CD14-positive monocyte (primary cell): ENCODE measurements at regions not wholly inside any gene's neighbourhood (a gene's known extent, or its start where the extent isn't known, plus 50 kb on each side); places are given as distances from the start of the nearest gene placed in this dataset.

ENCODE experiments used
- DNase-seq, 3 donors: peaks; one replicate each; pipeline ENCODE4 v3.0.0-alpha.2; 2011 to 2022
- H2AFZ ChIP-seq: 2 replicates; pipeline ENCODE4 v1.6.0; 2012; ENCODE audit warnings: mild to moderate bottlenecking, low read depth, low read length, inconsistent platforms; ENCODE audit not compliant: insufficient read depth, poor library complexity, severe bottlenecking
- H3K27ac ChIP-seq, 2 donors: 1 replicate in 1 of 2; 2 replicates in 1 of 2; pipeline ENCODE4 v1.5.1; 2012 to 2013; ENCODE audit warnings: low read length in 2 of 2, control low read depth in 1 of 2, inconsistent platforms in 1 of 2, low read depth in 1 of 2, mild to moderate bottlenecking in 1 of 2
- H3K27me3 ChIP-seq, 2 donors: one replicate each; pipeline versions ENCODE4 v1.6.0 to v1.6.1; 2011 to 2013; ENCODE audit warnings: low read length in 2 of 2; ENCODE audit not compliant: control insufficient read depth in 2 of 2, insufficient read depth in 2 of 2
- H3K36me3 ChIP-seq, 2 donors: replicated peaks in 1 of 2; 1 replicate in 1 of 2; 2 replicates in 1 of 2; pipeline versions ENCODE4 v1.5.1 to v1.6.1; 2012 to 2013; ENCODE audit warnings: low read length in 2 of 2, control low read depth in 1 of 2, inconsistent platforms in 1 of 2, mild to moderate bottlenecking in 1 of 2; ENCODE audit not compliant: insufficient read depth in 2 of 2, control insufficient read depth in 1 of 2
- H3K4me1 ChIP-seq, 2 donors: 1 replicate in 1 of 2; 2 replicates in 1 of 2; pipeline versions ENCODE4 v1.5.1 to v1.6.1; 2012 to 2013; ENCODE audit warnings: low read length in 2 of 2, control low read depth in 1 of 2, inconsistent platforms in 1 of 2, mild to moderate bottlenecking in 1 of 2, moderate library complexity in 1 of 2; ENCODE audit not compliant: insufficient read depth in 2 of 2, control insufficient read depth in 1 of 2
- H3K4me2 ChIP-seq: replicated peaks from 2 replicates; pipeline ENCODE3; 2012; ENCODE audit warnings: low read length, moderate library complexity, mild to moderate bottlenecking; ENCODE audit not compliant: poor library complexity, severe bottlenecking; ENCODE audit errors: extremely low read depth
- H3K4me3 ChIP-seq, 3 experiments: fragments of 200-600 bp in 1 of 3; sonication (generic) in 1 of 3; replicated peaks in 1 of 3; 1 replicate in 2 of 3; 2 replicates in 1 of 3; pipeline ENCODE4 v1.5.1; 2011 to 2013; ENCODE audit warnings: low read length in 3 of 3, mild to moderate bottlenecking in 3 of 3, control low read depth in 2 of 3, low read depth in 2 of 3, inconsistent platforms in 1 of 3, moderate library complexity in 1 of 3
- H3K79me2 ChIP-seq: 2 replicates; pipeline ENCODE4 v1.6.0; 2012; ENCODE audit warnings: mild to moderate bottlenecking, control low read depth, inconsistent platforms, low read length, moderate library complexity; ENCODE audit not compliant: insufficient read depth
- H3K9ac ChIP-seq: 2 replicates; pipeline ENCODE4 v1.6.0; 2017; ENCODE audit warnings: low read length, mild to moderate bottlenecking; ENCODE audit not compliant: insufficient read depth, poor library complexity, severe bottlenecking
- H3K9me3 ChIP-seq, 2 donors: replicated peaks in 1 of 2; 1 replicate in 1 of 2; 2 replicates in 1 of 2; pipeline versions ENCODE4 v1.5.1 to v1.6.1; 2012 to 2013; ENCODE audit warnings: low read length in 2 of 2, control low read depth in 1 of 2; ENCODE audit not compliant: control insufficient read depth in 1 of 2, insufficient read depth in 1 of 2
- H4K20me1 ChIP-seq: 2 replicates; pipeline ENCODE4 v1.6.0; 2012; ENCODE audit warnings: mild to moderate bottlenecking, low read length, control low read depth, moderate library complexity; ENCODE audit not compliant: insufficient read depth
- H3K27ac Mint-ChIP-seq, 7 donors: one replicate each; pipeline ENCODE4 v1.8.0; 2020; ENCODE audit warnings: mild to moderate bottlenecking in 7 of 7, mixed read lengths in 7 of 7, moderate library complexity in 6 of 7, inconsistent platforms in 2 of 7
- H3K27me3 Mint-ChIP-seq, 3 donors: one replicate each; pipeline ENCODE4 v1.8.0; 2021 to 2022; ENCODE audit warnings: low read depth in 3 of 3, mild to moderate bottlenecking in 3 of 3, mixed read lengths in 3 of 3, moderate library complexity in 3 of 3, inconsistent platforms in 1 of 3
- H3K36me3 Mint-ChIP-seq, 2 donors: one replicate each; pipeline ENCODE4 v1.8.0; 2020; ENCODE audit warnings: mixed read lengths in 2 of 2, inconsistent platforms in 1 of 2, mild to moderate bottlenecking in 1 of 2
- H3K4me1 Mint-ChIP-seq: one replicate; pipeline ENCODE4 v1.8.0; 2020; ENCODE audit warnings: mild to moderate bottlenecking, mixed read lengths
- H3K4me3 Mint-ChIP-seq, 2 donors: one replicate each; pipeline ENCODE4 v1.8.0; 2020; ENCODE audit warnings: mild to moderate bottlenecking in 2 of 2, mixed read lengths in 2 of 2, moderate library complexity in 1 of 2
- H3K9me3 Mint-ChIP-seq, 7 donors: one replicate each; pipeline ENCODE4 v1.8.0; 2020 to 2022; ENCODE audit warnings: mixed read lengths in 7 of 7, mild to moderate bottlenecking in 6 of 7, moderate library complexity in 6 of 7, inconsistent platforms in 2 of 7
- WGBS: methylation state at CpG from one replicate; pipeline ENCODE4 v1.1.5; 2013; ENCODE audit warnings: missing lambda C conversion rate; ENCODE audit not compliant: insufficient coverage; 5-methylcytosine and 5-hydroxymethylcytosine counted together
- intact Hi-C, 2 donors: fragments of 100-400 bp; cut with micrococcal nuclease; formaldehyde crosslinking; loops; one replicate each; pipeline versions ENCODE4 v1.15.0 to v1.15.1; 2023
- TF ChIP-seq, protein P1 (sequence below): fragments of 200-600 bp; IDR thresholded peaks from one replicate; pipeline ENCODE4 v1.8.0; 2022; ENCODE audit warnings: antibody characterized with exemption, mild to moderate bottlenecking

DNA sequence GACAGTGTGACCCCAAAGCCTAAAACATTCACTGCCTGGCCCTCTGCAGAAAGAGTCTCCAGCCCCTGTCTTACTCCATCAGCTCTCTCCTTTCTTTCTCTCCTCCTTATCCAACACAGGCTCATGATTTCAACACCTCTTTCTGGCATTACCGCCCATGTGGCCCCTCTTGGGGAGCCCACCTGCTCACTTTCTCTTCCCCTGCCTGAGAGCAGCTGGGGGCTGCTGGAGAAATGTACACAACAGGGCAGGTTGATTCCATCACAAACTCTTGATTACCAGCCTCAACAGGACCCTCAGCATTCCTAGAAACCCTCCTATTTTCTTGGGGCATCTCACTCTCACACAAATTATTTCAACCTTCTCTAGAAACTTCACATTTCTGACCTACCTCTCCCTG, 98.3 kb downstream of the ABHD5 start:
- Mint-ChIP-seq H3K36me3 (no peaks in the 10 kb centered on the region), H3K4me1 (no peaks in the 10 kb centered on the region), H3K27ac (peak overlapping the region in 1 of 7 donors; percentile 26), H3K9me3 (peaks cover 0 to 3% (median 0%) of the 10 kb centered on the region in 7 donors), H3K27me3 (peaks cover 3 to 8% (median 4%) of the 10 kb centered on the region in 3 donors), H3K4me3 (no peak overlapping the region)
- Histone ChIP-seq H3K4me3 (no peak overlapping the region), H3K27me3 (no peaks in the 10 kb centered on the region), H3K79me2 (no peaks in the 10 kb centered on the region), H3K4me1 (no peaks in the 10 kb centered on the region), H4K20me1 (no peaks in the 10 kb centered on the region), H3K36me3 (no peaks in the 10 kb centered on the region), H3K9ac (no peak overlapping the region), H3K4me2 (no peak overlapping the region), H2AFZ (no peak overlapping the region), H3K27ac (no peak overlapping the region), H3K9me3 (no peaks in the 10 kb centered on the region)
- intact Hi-C loops = no loop called here
- WGBS = 90% methylated on average over 1 of the region's 1 CpG
- no peak for DNase-seq
- TF ChIP-seq, protein P1, sequence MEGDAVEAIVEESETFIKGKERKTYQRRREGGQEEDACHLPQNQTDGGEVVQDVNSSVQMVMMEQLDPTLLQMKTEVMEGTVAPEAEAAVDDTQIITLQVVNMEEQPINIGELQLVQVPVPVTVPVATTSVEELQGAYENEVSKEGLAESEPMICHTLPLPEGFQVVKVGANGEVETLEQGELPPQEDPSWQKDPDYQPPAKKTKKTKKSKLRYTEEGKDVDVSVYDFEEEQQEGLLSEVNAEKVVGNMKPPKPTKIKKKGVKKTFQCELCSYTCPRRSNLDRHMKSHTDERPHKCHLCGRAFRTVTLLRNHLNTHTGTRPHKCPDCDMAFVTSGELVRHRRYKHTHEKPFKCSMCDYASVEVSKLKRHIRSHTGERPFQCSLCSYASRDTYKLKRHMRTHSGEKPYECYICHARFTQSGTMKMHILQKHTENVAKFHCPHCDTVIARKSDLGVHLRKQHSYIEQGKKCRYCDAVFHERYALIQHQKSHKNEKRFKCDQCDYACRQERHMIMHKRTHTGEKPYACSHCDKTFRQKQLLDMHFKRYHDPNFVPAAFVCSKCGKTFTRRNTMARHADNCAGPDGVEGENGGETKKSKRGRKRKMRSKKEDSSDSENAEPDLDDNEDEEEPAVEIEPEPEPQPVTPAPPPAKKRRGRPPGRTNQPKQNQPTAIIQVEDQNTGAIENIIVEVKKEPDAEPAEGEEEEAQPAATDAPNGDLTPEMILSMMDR = no peak

DNA sequence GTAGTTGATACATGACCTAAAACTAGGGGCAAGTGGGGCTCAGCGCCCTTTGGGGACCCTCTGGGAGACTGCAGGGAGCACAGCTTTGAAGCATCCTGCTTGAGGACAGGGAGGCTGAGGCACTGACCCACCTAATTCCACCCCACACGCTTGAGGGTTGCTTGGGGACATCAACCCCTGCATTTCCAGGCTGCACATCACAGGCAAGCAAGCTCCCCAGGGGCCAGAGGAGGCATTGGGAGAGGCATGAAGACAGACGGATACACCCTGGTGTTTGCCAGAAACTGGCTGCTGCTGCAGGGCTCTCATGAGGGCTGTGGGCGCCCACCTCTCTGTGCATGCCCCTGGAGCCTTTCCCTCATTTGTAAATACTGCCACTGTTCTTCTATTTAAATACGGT, 99.3 kb downstream of the ABHD5 start:
- H3K27me3 Mint-ChIP-seq = peaks cover 4 to 8% (median 4%) of the 10 kb centered on the region in 3 donors
- intact Hi-C loops = no loop called here
- Histone ChIP-seq H3K4me3 (no peak overlapping the region), H3K36me3 (no peaks in the 10 kb centered on the region), H3K4me2 (no peak overlapping the region), H3K27ac (no peak overlapping the region), H3K9ac (no peak overlapping the region), H2AFZ (no peak overlapping the region), H3K4me1 (no peaks in the 10 kb centered on the region), H3K79me2 (no peaks in the 10 kb centered on the region), H4K20me1 (no peaks in the 10 kb centered on the region), H3K27me3 (no peaks in the 10 kb centered on the region), H3K9me3 (no peaks in the 10 kb centered on the region)
- DNase-seq = no peak
- H3K36me3 Mint-ChIP-seq = no peaks in the 10 kb centered on the region
- H3K4me1 Mint-ChIP-seq = no peaks in the 10 kb centered on the region
- no peak overlapping the region for H3K4me3 Mint-ChIP-seq
- TF ChIP-seq, protein P1 = no peak
- 92% methylated on average over 4 of the region's 5 CpGs for WGBS
- peaks cover 0 to 3% (median 0%) of the 10 kb centered on the region in 7 donors for H3K9me3 Mint-ChIP-seq
- no peak overlapping the region for H3K27ac Mint-ChIP-seq
